ENCODE measurements at regions not wholly inside any gene's neighbourhood (a gene's known extent, or its start where the extent isn't known, plus 50 kb on each side); places are given as distances from the start of the nearest gene placed in this dataset.

GRCh38 chr2:16003809-16004208 is 63.5 kb downstream of the MYCN start:
- no peak for DNase-seq (ENCODE audit: low spot score)

GRCh38 chr2:16003152-16003551 is 62.8 kb downstream of the MYCN start:
- DNase-seq (ENCODE audit: low spot score), result no peak

DNA sequence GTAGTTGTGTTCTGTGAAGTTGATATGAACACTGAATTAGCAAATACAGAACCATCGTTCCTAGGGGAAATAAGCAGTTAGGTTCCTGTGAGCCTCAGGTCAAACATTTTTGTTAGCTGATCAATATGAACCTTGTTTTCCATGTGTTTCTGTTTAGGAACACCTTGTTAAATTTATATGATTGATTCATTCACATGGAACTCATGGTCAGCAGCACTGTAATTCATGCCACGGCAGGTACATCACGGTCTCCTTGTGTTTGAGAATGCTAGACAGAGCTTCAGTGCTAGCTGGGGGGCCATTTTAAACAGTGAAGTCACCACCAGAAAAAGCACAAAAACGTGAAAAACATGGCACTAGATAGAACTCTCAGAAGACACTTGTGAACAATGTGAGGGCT is 62.2 kb downstream of the MYCN start:
- no peak for DNase-seq (ENCODE audit: low spot score)

GRCh38 chr2:16002144-16002543 is 61.8 kb downstream of the MYCN start:
- DNase-seq (ENCODE audit: low spot score), result no peak

- DNase-seq (ENCODE audit: low spot score), result no peak
These were observed 60.3 kb downstream of the MYCN start for GRCh38 chr2:16000642-16001041.

DNA sequence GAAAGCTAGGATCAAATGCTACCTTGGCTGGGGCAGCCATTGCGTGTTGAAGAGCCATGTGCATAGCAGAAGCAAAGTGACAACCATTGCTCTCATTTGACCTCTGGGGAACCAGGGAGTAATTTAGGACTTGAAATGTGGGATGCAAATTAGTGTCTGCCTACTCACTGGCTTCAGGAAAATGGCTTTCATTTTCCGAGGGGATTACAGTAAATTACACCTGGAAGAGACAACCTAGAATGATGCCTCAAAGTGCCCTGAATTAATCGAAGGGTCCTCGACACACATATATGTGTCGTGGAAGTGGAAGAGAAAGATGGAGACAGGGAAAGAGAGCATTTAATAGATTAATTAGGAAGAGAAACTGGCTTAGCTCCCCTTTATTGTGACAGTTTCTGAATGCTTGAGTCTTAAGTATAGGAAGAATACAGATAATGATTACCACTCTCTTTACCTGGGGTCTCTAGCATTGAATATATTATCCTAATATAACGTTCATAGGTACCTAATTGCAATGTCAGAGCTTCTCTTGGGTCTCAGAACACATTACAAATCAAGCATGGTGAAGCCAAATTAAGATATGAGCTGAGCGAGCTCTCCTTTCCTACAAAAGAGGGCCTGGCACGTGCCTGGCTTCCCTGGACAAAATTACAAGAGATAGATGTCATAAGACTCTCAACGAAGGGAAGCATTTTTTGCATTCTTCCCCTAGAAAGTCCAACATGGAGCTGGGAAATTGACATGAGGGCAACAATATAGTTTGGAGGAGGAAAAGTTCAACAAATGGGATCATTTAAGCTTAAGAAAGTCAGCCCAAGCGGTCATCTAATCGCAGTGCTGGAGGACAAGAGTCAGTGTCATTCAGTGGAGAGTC is 59.5 kb downstream of the MYCN start:
- DNase-seq (ENCODE audit: low spot score), result no peak

GRCh38 chr2:15997728-15998280 is 57.5 kb downstream of the MYCN start:
- DNase-seq (ENCODE audit: low spot score), result no peak

- DNase-seq (ENCODE audit: low spot score), result no peak
These were observed 56.4 kb downstream of the MYCN start for GRCh38 chr2:15996536-15997423.
